ENCODE measurements at regions not wholly inside any gene's neighbourhood (a gene's known extent, or its start where the extent isn't known, plus 50 kb on each side); places are given as distances from the start of the nearest gene placed in this dataset.

- Histone ChIP-seq H3K4me1 (ENCODE audit: control insufficient read depth, insufficient read depth, low read length) (no peaks in the 10 kb centered on the region), H3K9me3 (ENCODE audit: control insufficient read depth, insufficient read depth, low read length) (no peaks in the 10 kb centered on the region), H3K27ac (ENCODE audit: low read length) (no peak overlapping the region), H3K36me3 (ENCODE audit: control insufficient read depth, insufficient read depth, low read length) (no peaks in the 10 kb centered on the region), H3K27me3 (ENCODE audit: control insufficient read depth, insufficient read depth, low read length) (no peaks in the 10 kb centered on the region), H3K4me3 (ENCODE audit: low read length) (no peak overlapping the region)
- DNase-seq (ENCODE audit: low read depth, low spot score) = no peak
- WGBS (ENCODE audit: insufficient coverage, insufficient read length) = no CpG with 5 or more reads among the region's 1 CpG
Observed at GRCh38 chr3:189118896-189119295, 52.9 kb upstream of the TPRG1 start.

- Histone ChIP-seq H3K4me3 (ENCODE audit: low read length) (no peak overlapping the region), H3K4me1 (ENCODE audit: control insufficient read depth, insufficient read depth, low read length) (no peaks in the 10 kb centered on the region), H3K27me3 (ENCODE audit: control insufficient read depth, insufficient read depth, low read length) (no peaks in the 10 kb centered on the region), H3K36me3 (ENCODE audit: control insufficient read depth, insufficient read depth, low read length) (no peaks in the 10 kb centered on the region), H3K9me3 (ENCODE audit: control insufficient read depth, insufficient read depth, low read length) (no peaks in the 10 kb centered on the region), H3K27ac (ENCODE audit: low read length) (no peak overlapping the region)
- DNase-seq (ENCODE audit: low read depth, low spot score) = no peak
- WGBS (ENCODE audit: insufficient coverage, insufficient read length) = no CpG with 5 or more reads among the region's 3 CpGs
Observed at GRCh38 chr3:189119950-189120349, 51.8 kb upstream of the TPRG1 start.

- WGBS (ENCODE audit: insufficient coverage, insufficient read length) = no CpG with 5 or more reads among the region's 2 CpGs
- Histone ChIP-seq H3K4me3 (ENCODE audit: low read length) (no peak overlapping the region), H3K27ac (ENCODE audit: low read length) (no peak overlapping the region), H3K36me3 (ENCODE audit: control insufficient read depth, insufficient read depth, low read length) (no peaks in the 10 kb centered on the region), H3K9me3 (ENCODE audit: control insufficient read depth, insufficient read depth, low read length) (no peaks in the 10 kb centered on the region), H3K4me1 (ENCODE audit: control insufficient read depth, insufficient read depth, low read length) (no peaks in the 10 kb centered on the region), H3K27me3 (ENCODE audit: control insufficient read depth, insufficient read depth, low read length) (no peaks in the 10 kb centered on the region)
- no peak for DNase-seq (ENCODE audit: low read depth, low spot score)
Observed at GRCh38 chr3:189121092-189121491, 50.7 kb upstream of the TPRG1 start.
